ENCODE measurements at regions not wholly inside any gene's neighbourhood (a gene's known extent, or its start where the extent isn't known, plus 50 kb on each side); places are given as distances from the start of the nearest gene placed in this dataset.

- no peaks in the 10 kb centered on the region for H3K27me3 ChIP-seq
- no peak for DNase-seq
- no peak overlapping the region for H3K27ac ChIP-seq
- H3K9me3 ChIP-seq, result no peaks in the 10 kb centered on the region
- intact Hi-C loops (cut with DNase I; ENCODE audit: low total_unique reads), result no loop called here
- H3K4me1 ChIP-seq, result no peaks in the 10 kb centered on the region
- H3K4me3 ChIP-seq, result no peak overlapping the region
- no peaks in the 10 kb centered on the region for H3K36me3 ChIP-seq
- TF ChIP-seq POLR2A (IDR thresholded peaks at IDR 0.05) (no peak), CTCF (IDR thresholded peaks at IDR 0.05) (no peak)
These were observed 367.2 kb downstream of the EPM2A start for GRCh38 chr6:145368075-145368474.

GRCh38 chr6:145370559-145370958 is 364.8 kb downstream of the EPM2A start:
- intact Hi-C loops (cut with DNase I; ENCODE audit: low total_unique reads), result no loop called here

GRCh38 chr6:145372671-145373151 is 362.6 kb downstream of the EPM2A start:
- intact Hi-C loops (cut with DNase I; ENCODE audit: low total_unique reads), result no loop called here
- no peaks in the 10 kb centered on the region for H3K36me3 ChIP-seq
- TF ChIP-seq CTCF (IDR thresholded peaks at IDR 0.05) (no peak), POLR2A (IDR thresholded peaks at IDR 0.05) (no peak)
- DNase-seq, result no peak
- H3K9me3 ChIP-seq, result no peaks in the 10 kb centered on the region
- H3K27ac ChIP-seq, result no peak overlapping the region
- H3K4me3 ChIP-seq, result no peak overlapping the region
- no peaks in the 10 kb centered on the region for H3K4me1 ChIP-seq
- no peaks in the 10 kb centered on the region for H3K27me3 ChIP-seq

More at GRCh38 chr6:145370559-145370958, 364.8 kb downstream of the EPM2A start:
- Histone ChIP-seq H3K4me3 (no peak overlapping the region), H3K36me3 (no peaks in the 10 kb centered on the region), H3K27ac (no peak overlapping the region), H3K27me3 (no peaks in the 10 kb centered on the region), H3K4me1 (no peaks in the 10 kb centered on the region), H3K9me3 (no peaks in the 10 kb centered on the region)
- TF ChIP-seq POLR2A (IDR thresholded peaks at IDR 0.05), result no peak
- no peak for TF ChIP-seq CTCF (IDR thresholded peaks at IDR 0.05)
- DNase-seq, result no peak

- Histone ChIP-seq H3K4me1 (no peaks in the 10 kb centered on the region), H3K4me3 (no peak overlapping the region), H3K27me3 (no peaks in the 10 kb centered on the region), H3K9me3 (no peaks in the 10 kb centered on the region), H3K36me3 (no peaks in the 10 kb centered on the region), H3K27ac (no peak overlapping the region)
- intact Hi-C loops (cut with DNase I; ENCODE audit: low total_unique reads), result no loop called here
- no peak for DNase-seq
- TF ChIP-seq CTCF (IDR thresholded peaks at IDR 0.05) (no peak), POLR2A (IDR thresholded peaks at IDR 0.05) (no peak)
These were observed 361.5 kb downstream of the EPM2A start for GRCh38 chr6:145373826-145374225.

GRCh38 chr6:145374570-145374969 is 360.8 kb downstream of the EPM2A start:
- DNase-seq, result no peak
- intact Hi-C loops (cut with DNase I; ENCODE audit: low total_unique reads), result no loop called here
- H3K4me1 ChIP-seq, result no peaks in the 10 kb centered on the region
- H3K9me3 ChIP-seq, result no peaks in the 10 kb centered on the region
- TF ChIP-seq CTCF (IDR thresholded peaks at IDR 0.05) (no peak), POLR2A (IDR thresholded peaks at IDR 0.05) (no peak)
- H3K27ac ChIP-seq, result no peak overlapping the region
- no peak overlapping the region for H3K4me3 ChIP-seq
- H3K36me3 ChIP-seq, result no peaks in the 10 kb centered on the region
- H3K27me3 ChIP-seq, result no peaks in the 10 kb centered on the region
